ENCODE measurements at regions not wholly inside any gene's neighbourhood (a gene's known extent, or its start where the extent isn't known, plus 50 kb on each side); places are given as distances from the start of the nearest gene placed in this dataset.

DNA sequence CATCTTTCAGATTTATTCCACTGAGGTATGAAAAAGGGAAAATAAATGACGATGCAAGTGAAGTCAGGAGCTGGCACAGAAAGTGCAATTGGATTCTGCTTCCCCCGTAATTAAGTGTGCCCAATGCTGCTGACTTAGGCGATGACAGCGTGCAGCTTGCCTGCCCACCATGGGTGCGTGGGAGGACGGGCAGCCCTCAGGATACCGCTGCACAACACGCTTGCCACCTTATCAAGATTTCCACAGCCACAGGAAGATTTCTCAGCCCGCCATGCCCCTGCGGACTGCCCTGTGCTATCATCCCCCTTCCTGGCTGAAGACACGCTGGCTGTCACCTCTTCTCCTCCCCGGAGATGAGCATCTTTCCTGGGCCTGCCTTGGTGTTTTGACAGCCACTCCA, 103.3 kb upstream of the BACH2 start:
- Histone ChIP-seq H3K4me1 (no peaks in the 10 kb centered on the region), H3K4me2 (no peak overlapping the region), H3K27me3 (no peaks in the 10 kb centered on the region), H4K20me1 (no peaks in the 10 kb centered on the region), H3K27ac (no peak overlapping the region), H3K9ac (no peak overlapping the region), H3K36me3 (no peaks in the 10 kb centered on the region), H3K9me3 (replicated peaks in 1 of 11) (no peaks in the 10 kb centered on the region), H3K4me3 (no peak overlapping the region)
- TF ChIP-seq Cebpa-rat (IDR thresholded peaks at IDR 0.05): no peak

DNA sequence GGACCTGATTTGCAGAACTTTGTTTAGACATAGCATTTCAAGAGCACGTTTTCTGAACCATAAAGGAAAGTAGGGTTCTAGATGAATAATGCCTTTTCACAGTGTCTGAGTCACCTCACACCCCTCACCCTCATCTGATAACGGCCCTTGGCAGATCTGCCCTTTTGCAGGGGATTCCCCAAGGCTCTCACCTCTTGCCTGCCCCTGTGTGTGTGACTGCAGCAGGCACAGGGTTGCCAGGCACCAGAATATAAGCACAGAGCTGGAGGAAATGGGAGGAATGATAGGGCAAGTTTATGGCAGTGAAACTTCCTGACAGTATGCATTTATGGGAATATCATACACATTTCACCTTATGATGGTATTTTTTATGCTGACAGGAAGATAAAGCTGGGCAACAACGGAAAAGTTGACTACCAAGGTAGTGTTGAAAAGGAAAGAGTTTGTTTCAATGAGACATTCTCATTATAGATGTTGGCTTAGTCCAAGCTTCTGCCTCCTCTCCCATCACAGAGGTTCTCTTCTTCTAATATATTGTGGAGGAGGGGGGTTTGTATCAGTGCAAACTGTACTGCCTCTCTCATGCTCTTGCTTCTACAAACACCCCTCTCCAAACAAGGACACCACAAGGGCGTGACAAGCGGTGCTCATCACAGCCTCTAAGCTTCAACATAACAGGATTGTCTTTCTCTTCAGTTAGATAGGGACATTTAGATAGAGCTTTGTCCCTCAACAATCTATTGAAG, 101.5 kb upstream of the BACH2 start:
- Histone ChIP-seq H3K27me3 (no peaks in the 10 kb centered on the region), H3K27ac (no peak overlapping the region), H3K4me2 (no peak overlapping the region), H3K9me3 (replicated peaks in 1 of 11) (no peaks in the 10 kb centered on the region), H3K36me3 (no peaks in the 10 kb centered on the region), H3K4me1 (peaks cover 0 to 6% (median 0%) of the 10 kb centered on the region in 10 experiments; a peak in 1 of 20 replicates), H4K20me1 (no peaks in the 10 kb centered on the region), H3K9ac (no peak overlapping the region), H3K4me3 (no peak overlapping the region)
- TF ChIP-seq Cebpa-rat (IDR thresholded peaks at IDR 0.05): no peak

DNA sequence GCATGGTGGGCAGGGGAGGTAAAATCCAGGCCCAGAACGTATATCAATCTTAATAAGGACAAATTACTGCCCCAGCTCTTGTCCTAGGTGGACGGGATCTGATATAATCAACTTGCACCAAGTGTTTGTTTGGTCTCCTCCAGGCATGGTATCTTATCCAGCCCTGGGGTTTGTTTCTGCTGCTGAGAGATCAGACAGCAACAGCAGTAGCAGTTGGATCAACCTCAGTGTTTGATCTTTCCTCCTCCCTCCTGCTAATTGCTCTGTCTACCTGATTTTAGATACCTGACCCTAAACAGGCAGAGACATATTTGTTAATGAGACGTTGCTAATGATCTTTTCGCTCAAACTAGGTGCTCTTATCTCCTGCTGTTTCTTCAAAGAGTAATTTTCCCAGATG, 100.4 kb upstream of the BACH2 start:
- Histone ChIP-seq H4K20me1 (no peaks in the 10 kb centered on the region), H3K27ac (no peak overlapping the region), H3K27me3 (no peaks in the 10 kb centered on the region), H3K4me1 (peaks cover 0 to 9% (median 0%) of the 10 kb centered on the region in 10 experiments; a peak in 2 of 20 replicates), H3K9ac (no peak overlapping the region), H3K4me2 (no peak overlapping the region), H3K36me3 (no peaks in the 10 kb centered on the region), H3K9me3 (replicated peaks in 1 of 11) (no peaks in the 10 kb centered on the region), H3K4me3 (no peak overlapping the region)
- no peak for TF ChIP-seq Cebpa-rat (IDR thresholded peaks at IDR 0.05)

DNA sequence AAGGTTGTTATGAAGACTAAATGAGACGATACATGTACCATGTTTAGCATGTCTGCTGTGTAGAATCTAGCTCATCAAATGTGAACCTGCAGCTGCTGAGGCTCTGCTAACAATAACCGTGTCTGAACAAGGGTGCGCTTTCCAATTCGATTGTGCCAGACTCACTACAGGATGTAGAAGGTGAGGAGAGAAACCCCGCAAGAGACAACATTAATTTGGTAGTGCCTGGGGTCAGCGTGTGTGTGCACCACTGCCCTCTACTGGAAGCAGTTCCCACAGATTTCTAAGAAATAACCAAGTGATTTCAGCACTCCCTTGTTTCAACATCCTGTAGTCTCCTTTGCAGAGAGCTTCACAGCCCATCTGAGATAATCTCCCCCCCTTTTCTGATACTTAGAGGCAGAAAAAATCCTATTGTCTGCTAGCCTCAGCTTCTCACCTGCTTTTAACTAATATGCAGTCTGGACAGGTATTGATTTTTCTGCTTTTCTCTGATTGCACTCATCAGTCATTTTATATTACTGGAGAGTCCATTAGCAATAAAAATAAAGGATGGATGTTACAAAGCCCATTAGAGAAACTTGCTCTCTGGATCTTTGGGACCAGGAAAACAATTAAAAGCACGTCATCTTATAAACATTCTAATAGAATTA, 96.7 kb upstream of the BACH2 start:
- no peaks in the 10 kb centered on the region for H3K27me3 ChIP-seq
- H3K4me2 ChIP-seq: no peak overlapping the region
- TF ChIP-seq Cebpa-rat (IDR thresholded peaks at IDR 0.05): no peak
- H3K9me3 ChIP-seq (replicated peaks in 1 of 11): no peaks in the 10 kb centered on the region
- H3K9ac ChIP-seq: no peak overlapping the region
- no peak overlapping the region for H3K4me3 ChIP-seq
- H4K20me1 ChIP-seq: no peaks in the 10 kb centered on the region
- no peak overlapping the region for H3K27ac ChIP-seq
- H3K4me1 ChIP-seq: peaks cover 0 to 27% (median 7%) of the 10 kb centered on the region in 10 experiments; a peak in 8 of 20 replicates
- H3K36me3 ChIP-seq: no peaks in the 10 kb centered on the region

DNA sequence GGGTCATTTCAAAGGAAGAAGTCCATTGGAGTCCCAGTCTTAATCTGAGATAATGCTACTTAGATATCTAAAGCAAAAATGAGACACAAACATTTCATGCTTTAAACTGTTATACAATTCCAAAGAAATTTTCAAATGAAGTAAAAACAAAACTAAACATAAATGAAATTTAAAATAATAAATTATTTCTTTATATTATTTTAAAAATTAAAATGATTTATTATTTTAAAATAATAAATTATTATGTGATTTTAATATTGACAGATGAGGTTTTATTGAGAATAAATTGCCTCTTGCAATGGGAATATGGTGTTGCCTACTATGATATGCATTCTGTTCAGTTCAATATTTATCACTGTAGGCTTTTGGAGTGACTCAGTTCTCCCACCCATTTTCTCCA, 93.7 kb upstream of the BACH2 start:
- no peaks in the 10 kb centered on the region for H3K9me3 ChIP-seq (replicated peaks in 1 of 11)
- no peaks in the 10 kb centered on the region for H3K36me3 ChIP-seq
- no peaks in the 10 kb centered on the region for H4K20me1 ChIP-seq
- no peak overlapping the region for H3K27ac ChIP-seq
- H3K4me1 ChIP-seq: peaks cover 0 to 55% (median 28%) of the 10 kb centered on the region in 10 experiments; a peak in 16 of 20 replicates
- no peak overlapping the region for H3K4me3 ChIP-seq
- TF ChIP-seq Cebpa-rat (IDR thresholded peaks at IDR 0.05): no peak
- no peaks in the 10 kb centered on the region for H3K27me3 ChIP-seq
- H3K4me2 ChIP-seq: no peak overlapping the region
- H3K9ac ChIP-seq: no peak overlapping the region

DNA sequence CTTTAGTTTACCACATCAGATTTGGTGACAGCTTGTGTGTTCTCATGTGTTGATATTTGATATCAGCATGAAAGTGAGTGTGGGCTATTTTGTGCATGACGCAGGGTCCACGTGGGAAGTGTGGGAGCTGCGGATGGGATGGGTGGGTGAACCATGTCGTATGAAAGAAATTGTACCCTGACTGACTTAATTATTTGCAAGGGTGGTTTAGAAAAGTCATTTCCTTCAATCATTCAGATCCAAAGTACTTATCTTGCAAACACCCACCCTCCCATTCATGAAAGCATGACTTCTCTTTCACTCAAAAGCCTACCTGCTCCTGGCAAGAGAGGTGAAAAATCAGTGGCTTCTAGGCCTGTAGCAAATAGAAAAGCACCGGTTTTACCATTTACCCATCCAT, 91.8 kb upstream of the BACH2 start:
- no peaks in the 10 kb centered on the region for H3K27me3 ChIP-seq
- H3K4me3 ChIP-seq: no peak overlapping the region
- peaks cover 4 to 72% (median 46%) of the 10 kb centered on the region in 10 experiments; a peak in 17 of 20 replicates for H3K4me1 ChIP-seq
- H3K9me3 ChIP-seq (replicated peaks in 1 of 11): no peaks in the 10 kb centered on the region
- no peak overlapping the region for H3K9ac ChIP-seq
- no peak for TF ChIP-seq Cebpa-rat (IDR thresholded peaks at IDR 0.05)
- H3K36me3 ChIP-seq: no peaks in the 10 kb centered on the region
- no peak overlapping the region for H3K27ac ChIP-seq
- H4K20me1 ChIP-seq: no peaks in the 10 kb centered on the region
- H3K4me2 ChIP-seq: peak overlapping the region in 4 of 11 experiments; percentile 38 to 65 (median 60); a peak in 7 of 22 replicates

DNA sequence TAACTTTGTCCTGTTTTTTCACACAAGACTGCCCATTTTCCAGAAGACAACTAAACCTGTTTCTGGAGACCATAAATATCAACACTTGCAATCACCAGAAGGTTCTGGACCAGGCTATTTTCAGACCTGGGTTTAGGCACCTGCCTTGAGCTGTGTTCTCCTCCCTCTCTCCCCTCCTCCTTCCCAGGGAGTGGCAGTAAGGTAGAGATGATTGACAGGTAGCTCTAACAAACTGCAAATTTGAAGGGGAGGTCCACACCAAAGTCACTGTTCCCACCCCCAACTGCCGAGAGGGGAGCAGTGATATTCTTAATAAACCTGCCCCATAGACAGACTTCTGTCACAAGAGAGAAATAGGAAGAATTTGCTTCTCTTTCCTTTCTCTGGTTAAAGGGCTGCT, 91.2 kb upstream of the BACH2 start:
- no peak overlapping the region for H3K4me3 ChIP-seq

DNA sequence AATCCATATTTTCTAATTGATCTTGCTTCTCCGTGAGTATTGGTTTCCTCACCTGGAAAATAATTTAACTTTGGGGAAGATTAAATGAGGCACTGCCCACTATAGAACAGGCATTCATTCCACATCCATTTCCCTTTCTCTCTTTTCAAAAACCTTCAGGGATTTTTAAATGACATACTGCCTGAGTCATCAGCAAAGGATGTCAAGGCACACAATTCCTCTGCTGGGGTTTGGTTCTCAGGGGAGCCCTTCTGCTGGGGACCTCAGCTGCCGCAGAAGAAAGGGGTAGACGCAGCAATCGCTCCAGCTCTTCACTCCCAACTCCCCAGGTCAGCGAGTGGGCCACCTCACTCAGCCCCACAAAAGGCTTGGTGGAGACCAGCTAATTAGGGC, 90.7 kb upstream of the BACH2 start:
- no peak overlapping the region for H3K4me3 ChIP-seq
- peaks cover 11 to 76% (median 56%) of the 10 kb centered on the region in 10 experiments; a peak in 18 of 20 replicates for H3K4me1 ChIP-seq
- no peaks in the 10 kb centered on the region for H3K27me3 ChIP-seq
- H4K20me1 ChIP-seq: no peaks in the 10 kb centered on the region
- no peak overlapping the region for H3K9ac ChIP-seq
- H3K9me3 ChIP-seq (replicated peaks in 1 of 11): no peaks in the 10 kb centered on the region
- H3K27ac ChIP-seq: no peak overlapping the region
- TF ChIP-seq Cebpa-rat (IDR thresholded peaks at IDR 0.05): no peak
- no peaks in the 10 kb centered on the region for H3K36me3 ChIP-seq
- peak overlapping the region in 9 of 11 experiments; percentile 6 to 65 (median 53); a peak in 15 of 22 replicates for H3K4me2 ChIP-seq

More for the DNA sequence above, 91.2 kb upstream of the BACH2 start:
- H3K9ac ChIP-seq: no peak overlapping the region
- H4K20me1 ChIP-seq: no peaks in the 10 kb centered on the region
- H3K9me3 ChIP-seq (replicated peaks in 1 of 11): no peaks in the 10 kb centered on the region
- H3K27ac ChIP-seq: no peak overlapping the region
- no peak for TF ChIP-seq Cebpa-rat (IDR thresholded peaks at IDR 0.05)
- peaks cover 8 to 72% (median 51%) of the 10 kb centered on the region in 10 experiments; a peak in 18 of 20 replicates for H3K4me1 ChIP-seq
- no peaks in the 10 kb centered on the region for H3K27me3 ChIP-seq
- H3K4me2 ChIP-seq: peak overlapping the region in 9 of 11 experiments; percentile 6 to 65 (median 53); a peak in 15 of 22 replicates
- no peaks in the 10 kb centered on the region for H3K36me3 ChIP-seq

DNA sequence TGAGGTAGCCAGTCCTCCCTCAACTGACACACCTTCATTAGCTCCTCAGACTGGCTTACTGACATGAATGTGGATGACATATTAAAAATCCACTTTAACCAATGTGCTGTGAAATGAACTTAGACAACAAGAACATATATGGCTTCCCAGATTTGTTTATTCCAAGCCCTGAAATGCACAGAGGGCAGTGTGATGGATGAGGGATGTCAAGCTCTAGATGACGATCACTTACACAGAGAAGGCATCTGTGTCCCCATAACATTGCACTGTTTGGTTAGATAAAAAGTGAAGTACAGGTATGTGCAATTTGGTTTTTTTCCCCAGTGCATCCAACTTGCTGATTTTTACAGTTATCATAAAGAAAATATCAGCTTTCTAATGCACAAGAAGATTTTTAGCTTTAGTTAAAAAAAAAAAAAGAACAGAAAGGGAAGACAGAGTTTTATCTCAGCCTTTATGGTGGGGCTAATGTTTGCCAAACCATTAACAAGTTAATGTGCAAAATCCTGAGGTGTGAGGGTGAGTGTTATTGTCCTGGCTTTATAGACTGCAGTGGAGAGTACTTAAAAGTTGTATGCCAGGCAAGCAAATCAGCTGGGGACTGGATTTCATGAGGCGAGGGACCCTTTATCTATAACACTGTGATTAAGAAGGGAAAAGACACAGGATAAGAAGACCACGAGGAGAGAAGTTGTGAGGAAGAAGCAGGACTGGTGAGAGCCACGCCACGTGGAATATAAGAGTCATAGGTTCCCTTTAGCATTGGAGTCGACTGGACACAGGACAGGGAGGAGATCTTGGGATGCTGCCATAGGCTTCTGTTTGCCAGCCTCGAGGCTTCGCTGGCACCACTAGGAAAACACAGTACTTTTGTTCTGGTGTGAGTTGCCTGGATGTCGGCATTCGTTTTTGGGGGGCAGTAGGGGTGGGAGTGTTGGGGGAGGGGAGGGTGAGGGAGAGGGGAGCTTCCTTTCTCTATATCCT, 90.0 kb upstream of the BACH2 start:
- H3K4me3 ChIP-seq: no peak overlapping the region
- TF ChIP-seq Cebpa-rat (IDR thresholded peaks at IDR 0.05): no peak
- H4K20me1 ChIP-seq: no peaks in the 10 kb centered on the region
- H3K9ac ChIP-seq: no peak overlapping the region
- H3K27ac ChIP-seq: no peak overlapping the region
- H3K36me3 ChIP-seq: no peaks in the 10 kb centered on the region
- no peaks in the 10 kb centered on the region for H3K27me3 ChIP-seq
- H3K4me1 ChIP-seq: peaks cover 11 to 83% (median 59%) of the 10 kb centered on the region in 10 experiments; a peak in 18 of 20 replicates
- no peaks in the 10 kb centered on the region for H3K9me3 ChIP-seq (replicated peaks in 1 of 11)
- H3K4me2 ChIP-seq: peak overlapping the region in 7 of 11 experiments; percentile 49 to 78 (median 66); a peak in 13 of 22 replicates

All from BLaER1 treated with 17β-estradiol and CSF1 and Interleukin-3, amounts not matched to agents 10 nM and 100 nM (cell line).